ENCODE measurements at regions not wholly inside any gene's neighbourhood (a gene's known extent, or its start where the extent isn't known, plus 50 kb on each side); places are given as distances from the start of the nearest gene placed in this dataset.

DNA sequence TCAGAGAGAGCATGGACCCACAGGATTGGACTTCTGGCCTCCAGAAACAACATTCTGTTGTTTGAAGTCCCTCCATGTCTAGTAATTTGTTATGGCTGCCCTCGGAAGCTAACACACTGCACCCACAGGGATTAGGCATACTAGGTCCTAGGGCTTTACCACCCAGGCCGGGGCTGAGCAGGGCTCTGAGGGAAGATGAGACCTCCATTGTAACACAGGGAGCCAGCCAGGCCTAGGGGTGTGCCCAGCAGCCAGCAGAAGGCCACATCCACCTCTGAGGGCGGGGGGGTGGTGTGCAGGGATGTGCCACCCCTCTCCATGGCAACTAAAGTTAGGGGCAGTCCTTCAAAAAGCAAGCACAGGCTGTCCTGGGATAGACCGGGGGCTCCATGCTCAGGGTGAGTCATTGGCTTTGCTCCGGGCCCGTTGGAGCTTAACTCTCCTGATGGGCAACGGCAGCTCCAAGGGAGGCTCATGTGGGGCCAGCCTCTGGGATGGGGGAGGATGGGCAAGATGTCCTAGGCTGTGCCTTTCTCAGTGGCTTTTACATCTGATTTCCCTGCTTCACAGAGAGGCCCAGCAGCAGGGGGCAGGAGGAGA lies 96.6 kb upstream of the GPR26 start:
- TF ChIP-seq, protein P1, sequence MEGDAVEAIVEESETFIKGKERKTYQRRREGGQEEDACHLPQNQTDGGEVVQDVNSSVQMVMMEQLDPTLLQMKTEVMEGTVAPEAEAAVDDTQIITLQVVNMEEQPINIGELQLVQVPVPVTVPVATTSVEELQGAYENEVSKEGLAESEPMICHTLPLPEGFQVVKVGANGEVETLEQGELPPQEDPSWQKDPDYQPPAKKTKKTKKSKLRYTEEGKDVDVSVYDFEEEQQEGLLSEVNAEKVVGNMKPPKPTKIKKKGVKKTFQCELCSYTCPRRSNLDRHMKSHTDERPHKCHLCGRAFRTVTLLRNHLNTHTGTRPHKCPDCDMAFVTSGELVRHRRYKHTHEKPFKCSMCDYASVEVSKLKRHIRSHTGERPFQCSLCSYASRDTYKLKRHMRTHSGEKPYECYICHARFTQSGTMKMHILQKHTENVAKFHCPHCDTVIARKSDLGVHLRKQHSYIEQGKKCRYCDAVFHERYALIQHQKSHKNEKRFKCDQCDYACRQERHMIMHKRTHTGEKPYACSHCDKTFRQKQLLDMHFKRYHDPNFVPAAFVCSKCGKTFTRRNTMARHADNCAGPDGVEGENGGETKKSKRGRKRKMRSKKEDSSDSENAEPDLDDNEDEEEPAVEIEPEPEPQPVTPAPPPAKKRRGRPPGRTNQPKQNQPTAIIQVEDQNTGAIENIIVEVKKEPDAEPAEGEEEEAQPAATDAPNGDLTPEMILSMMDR (IDR thresholded peaks at IDR 0.05), result no peak
- TF ChIP-seq POLR2AphosphoS5 (IDR thresholded peaks at IDR 0.05), result no peak
- TF ChIP-seq EP300 (IDR thresholded peaks at IDR 0.05), result no peak
